ENCODE measurements at regions not wholly inside any gene's neighbourhood (a gene's known extent, or its start where the extent isn't known, plus 50 kb on each side); places are given as distances from the start of the nearest gene placed in this dataset.

GRCh38 chr11:28535677-28536076 is 427.5 kb downstream of the METTL15 start:
- TF ChIP-seq, protein P1, sequence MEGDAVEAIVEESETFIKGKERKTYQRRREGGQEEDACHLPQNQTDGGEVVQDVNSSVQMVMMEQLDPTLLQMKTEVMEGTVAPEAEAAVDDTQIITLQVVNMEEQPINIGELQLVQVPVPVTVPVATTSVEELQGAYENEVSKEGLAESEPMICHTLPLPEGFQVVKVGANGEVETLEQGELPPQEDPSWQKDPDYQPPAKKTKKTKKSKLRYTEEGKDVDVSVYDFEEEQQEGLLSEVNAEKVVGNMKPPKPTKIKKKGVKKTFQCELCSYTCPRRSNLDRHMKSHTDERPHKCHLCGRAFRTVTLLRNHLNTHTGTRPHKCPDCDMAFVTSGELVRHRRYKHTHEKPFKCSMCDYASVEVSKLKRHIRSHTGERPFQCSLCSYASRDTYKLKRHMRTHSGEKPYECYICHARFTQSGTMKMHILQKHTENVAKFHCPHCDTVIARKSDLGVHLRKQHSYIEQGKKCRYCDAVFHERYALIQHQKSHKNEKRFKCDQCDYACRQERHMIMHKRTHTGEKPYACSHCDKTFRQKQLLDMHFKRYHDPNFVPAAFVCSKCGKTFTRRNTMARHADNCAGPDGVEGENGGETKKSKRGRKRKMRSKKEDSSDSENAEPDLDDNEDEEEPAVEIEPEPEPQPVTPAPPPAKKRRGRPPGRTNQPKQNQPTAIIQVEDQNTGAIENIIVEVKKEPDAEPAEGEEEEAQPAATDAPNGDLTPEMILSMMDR (IDR thresholded peaks at IDR 0.05; ENCODE audit: insufficient read depth, low read depth, low read length) = no peak
- no peak for TF ChIP-seq EZH2 (IDR thresholded peaks at IDR 0.05; ENCODE audit: insufficient read depth, low read length)
